ENCODE measurements at regions not wholly inside any gene's neighbourhood (a gene's known extent, or its start where the extent isn't known, plus 50 kb on each side); places are given as distances from the start of the nearest gene placed in this dataset.
"Not testable (repeated sequence)": the region's sequence is repeated elsewhere in the genome, so short reads cannot be mapped to it uniquely, and the experiment has no call there.

GRCh38 chr2:182634386-182634785 lies 81.7 kb upstream of the DNAJC10 start:
- no peak for DNase-seq

- DNase-seq = no peak
Measured at GRCh38 chr2:182636699-182637098, 79.4 kb upstream of the DNAJC10 start.

GRCh38 chr2:182638667-182639066 lies 77.4 kb upstream of the DNAJC10 start:
- no peak for DNase-seq

DNA sequence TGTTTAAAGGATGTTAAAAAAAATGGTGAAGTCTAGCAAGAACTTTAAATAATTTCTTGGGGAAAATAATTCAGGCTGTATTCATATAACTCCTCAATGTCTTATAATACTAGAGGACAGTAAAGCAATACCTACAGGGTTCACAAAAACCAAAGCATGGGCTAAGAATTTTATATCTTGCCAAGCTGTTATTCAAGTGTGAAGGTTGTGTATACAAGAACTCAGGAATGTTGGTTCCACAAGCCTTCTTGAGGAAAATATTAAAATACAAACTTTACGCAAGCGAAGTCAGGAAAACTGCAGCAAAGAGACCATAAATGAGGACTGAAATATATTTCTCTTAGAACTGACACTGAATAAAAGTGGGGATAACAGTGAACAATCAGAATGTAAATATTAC lies 76.1 kb upstream of the DNAJC10 start:
- DNase-seq = no peak

DNA sequence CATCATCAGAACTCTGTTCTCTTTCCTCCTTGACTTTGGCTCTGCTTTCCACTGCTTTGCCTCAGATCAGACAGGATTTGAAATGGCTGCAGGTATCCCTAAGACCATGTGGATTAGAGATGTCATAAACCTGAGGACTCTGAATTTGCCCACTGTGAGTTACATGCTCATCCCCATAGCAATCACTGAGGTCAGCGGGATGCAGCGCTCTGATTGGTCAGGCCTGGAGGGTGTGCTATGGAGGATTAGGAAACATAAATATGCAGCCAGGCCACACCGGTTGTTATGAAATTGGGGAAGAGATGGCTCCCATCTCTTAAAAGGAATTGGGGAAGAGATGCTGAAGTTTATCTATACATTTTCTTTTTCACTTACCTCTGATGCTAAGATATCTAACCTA lies 73.7 kb upstream of the DNAJC10 start:
- DNase-seq = peak in 26 of 51 donors; percentile 2 to 53 (median 21)

DNA sequence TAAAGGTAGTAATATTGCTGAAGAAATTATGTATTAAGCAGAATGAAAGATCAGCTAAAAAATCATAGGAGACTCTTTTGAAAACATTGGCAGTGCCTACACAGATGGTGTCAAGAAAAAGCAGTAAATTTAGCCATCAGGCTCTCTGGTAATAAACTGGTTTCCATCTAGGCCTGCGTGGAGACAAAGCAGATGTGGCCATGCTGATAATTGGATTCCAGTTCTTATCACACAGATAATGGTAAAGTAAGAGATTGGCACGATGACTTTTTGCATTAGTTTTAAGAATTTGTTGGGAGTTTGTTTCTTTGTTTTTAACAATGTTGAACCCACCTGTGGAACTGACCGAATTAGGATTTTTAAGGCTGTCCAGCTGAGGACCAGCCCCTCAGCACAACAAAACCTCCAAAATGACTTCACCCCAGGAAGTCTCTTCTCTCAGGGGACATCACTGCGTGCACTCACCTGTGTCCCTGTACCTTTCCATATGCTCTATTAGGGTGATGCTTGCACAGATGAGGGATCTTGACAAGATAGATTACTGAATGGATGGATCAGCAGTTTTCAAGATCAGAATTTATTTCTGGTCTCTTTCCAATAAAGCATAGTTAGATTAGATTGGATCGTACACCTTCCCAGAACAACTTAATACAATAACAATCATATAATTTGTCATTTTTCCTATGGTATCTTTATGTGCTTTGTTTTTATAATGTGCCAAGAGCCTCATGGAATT lies 69.1 kb upstream of the DNAJC10 start:
- DNase-seq = no peak

DNA sequence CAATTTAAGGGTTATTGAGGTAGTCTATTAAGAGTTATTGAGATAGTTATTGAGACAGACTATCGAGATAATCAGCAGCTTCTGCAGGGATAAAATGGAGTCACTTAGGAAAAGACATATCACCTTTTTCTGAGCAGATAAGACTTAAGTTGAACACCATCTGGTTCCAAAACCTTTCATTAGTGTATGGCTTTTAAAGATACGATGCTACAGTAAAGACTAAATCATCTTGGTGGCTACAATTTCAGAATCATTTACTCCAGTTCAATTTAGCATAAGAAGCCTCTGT lies 68.6 kb upstream of the DNAJC10 start:
- DNase-seq = no peak

- peak in 4 of 51 donors; percentile 6 to 11 (median 10) for DNase-seq
Measured at GRCh38 chr2:182649316-182649715, 66.7 kb upstream of the DNAJC10 start.

DNA sequence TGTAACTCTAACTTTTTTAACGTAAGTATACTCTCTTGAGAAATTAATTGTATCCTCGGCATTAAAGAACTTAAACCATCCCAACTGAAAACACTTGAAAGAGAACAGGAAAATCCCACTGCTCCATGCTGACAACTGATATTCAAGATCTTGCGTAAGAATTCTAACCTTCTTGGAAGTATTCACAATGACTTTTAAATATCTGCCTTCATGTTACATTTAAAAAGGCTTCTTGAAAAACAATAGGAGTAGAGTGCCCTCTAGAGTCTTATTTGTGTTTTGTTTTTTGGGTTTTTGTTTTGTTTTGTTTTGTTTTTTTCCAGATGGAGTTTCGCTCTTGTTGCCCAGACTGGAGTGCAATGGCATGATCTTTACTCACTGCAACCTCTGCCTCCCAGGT lies 65.4 kb upstream of the DNAJC10 start:
- peak in 1 of 51 donors; percentile 37 for DNase-seq

- DNase-seq = no peak
Measured at GRCh38 chr2:182652326-182652725, 63.7 kb upstream of the DNAJC10 start.

GRCh38 chr2:182655750-182656149 lies 60.3 kb upstream of the DNAJC10 start:
- no peak for DNase-seq

- no peak for DNase-seq
Measured at GRCh38 chr2:182664212-182664611, 51.8 kb upstream of the DNAJC10 start.

- not testable (repeated sequence) for DNase-seq
Measured at GRCh38 chr2:182665500-182665899, 50.6 kb upstream of the DNAJC10 start.
